ACC112 (cell line): ENCODE measurements at regions not wholly inside any gene's neighbourhood (a gene's known extent, or its start where the extent isn't known, plus 50 kb on each side); places are given as distances from the start of the nearest gene placed in this dataset.

Experiments used
- H2AFZ ChIP-seq: fragments of 200-600 bp; sonication (generic); one replicate; pipeline ENCODE4 v1.6.0; 2017; ENCODE audit warnings: antibody characterized with exemption, low read length; ENCODE audit not compliant: unreplicated experiment
- H3K27ac ChIP-seq: fragments of 200-600 bp; sonication (generic); 2 replicates; pipeline ENCODE4 v1.5.1; 2014; ENCODE audit warnings: low read depth, mild to moderate bottlenecking, antibody characterized with exemption, low read length, moderate library complexity
- H3K27me3 ChIP-seq: fragments of 200-600 bp; sonication (generic); 2 replicates; pipeline ENCODE4 v1.6.1; 2014; ENCODE audit warnings: mild to moderate bottlenecking, antibody characterized with exemption, low read length, moderate library complexity, mixed read lengths; ENCODE audit not compliant: insufficient read depth
- H3K36me3 ChIP-seq: fragments of 200-600 bp; sonication (generic); 2 replicates; pipeline ENCODE4 v1.6.1; 2016; ENCODE audit warnings: mild to moderate bottlenecking, antibody characterized with exemption, low read length, moderate library complexity, mixed read lengths; ENCODE audit not compliant: insufficient read depth
- H3K4me1 ChIP-seq: fragments of 200-600 bp; sonication (generic); one replicate; pipeline ENCODE4 v1.6.1; 2016; ENCODE audit warnings: low read length, mixed read lengths; ENCODE audit not compliant: insufficient read depth, unreplicated experiment, control insufficient read depth
- H3K4me3 ChIP-seq: fragments of 200-600 bp; sonication (generic); 2 replicates; pipeline ENCODE4 v1.5.1; 2014; ENCODE audit warnings: mild to moderate bottlenecking, low read depth, low read length
- H3K79me2 ChIP-seq: fragments of 200-600 bp; sonication (generic); one replicate; pipeline ENCODE4 v1.6.0; 2016; ENCODE audit warnings: low read length; ENCODE audit not compliant: control insufficient read depth, unreplicated experiment, insufficient read depth

GRCh38 chr1:114214016-114214415, 60.3 kb upstream of the SYT6 start:
- no peak overlapping the region for H3K4me3 ChIP-seq
- H3K79me2 ChIP-seq: no peaks in the 10 kb centered on the region
- no peaks in the 10 kb centered on the region for H3K36me3 ChIP-seq
- no peak overlapping the region for H3K27ac ChIP-seq
- H3K4me1 ChIP-seq: peaks cover 6% of the 10 kb centered on the region
- H2AFZ ChIP-seq: no peak overlapping the region
- peaks cover 71% of the 10 kb centered on the region for H3K27me3 ChIP-seq

- H3K27me3 ChIP-seq: peaks cover 91% of the 10 kb centered on the region
- H2AFZ ChIP-seq: no peak overlapping the region
Observed at GRCh38 chr1:114209971-114210370, 56.3 kb upstream of the SYT6 start.

GRCh38 chr1:114208714-114209113, 55.0 kb upstream of the SYT6 start:
- no peaks in the 10 kb centered on the region for H3K4me1 ChIP-seq
- peaks cover 84% of the 10 kb centered on the region for H3K27me3 ChIP-seq
- H3K27ac ChIP-seq: no peak overlapping the region
- no peak overlapping the region for H2AFZ ChIP-seq
- no peaks in the 10 kb centered on the region for H3K79me2 ChIP-seq
- no peak overlapping the region for H3K4me3 ChIP-seq
- no peaks in the 10 kb centered on the region for H3K36me3 ChIP-seq

More at GRCh38 chr1:114209971-114210370, 56.3 kb upstream of the SYT6 start:
- Histone ChIP-seq H3K4me1 (no peaks in the 10 kb centered on the region), H3K79me2 (no peaks in the 10 kb centered on the region), H3K36me3 (no peaks in the 10 kb centered on the region), H3K27ac (no peak overlapping the region), H3K4me3 (no peak overlapping the region)

- H2AFZ ChIP-seq: no peak overlapping the region
- no peaks in the 10 kb centered on the region for H3K36me3 ChIP-seq
- H3K27ac ChIP-seq: no peak overlapping the region
- no peaks in the 10 kb centered on the region for H3K4me1 ChIP-seq
- H3K27me3 ChIP-seq: peaks cover 83% of the 10 kb centered on the region
- H3K79me2 ChIP-seq: no peaks in the 10 kb centered on the region
- no peak overlapping the region for H3K4me3 ChIP-seq
Observed at GRCh38 chr1:114208106-114208505, 54.4 kb upstream of the SYT6 start.

- Histone ChIP-seq H3K27ac (no peak overlapping the region), H3K79me2 (no peaks in the 10 kb centered on the region), H3K4me3 (no peak overlapping the region), H3K4me1 (no peaks in the 10 kb centered on the region), H2AFZ (no peak overlapping the region), H3K36me3 (no peaks in the 10 kb centered on the region), H3K27me3 (peaks cover 82% of the 10 kb centered on the region)
Observed at GRCh38 chr1:114207635-114208034, 54.0 kb upstream of the SYT6 start.

- Histone ChIP-seq H3K4me3 (no peak overlapping the region), H3K27me3 (peaks cover 82% of the 10 kb centered on the region), H3K36me3 (no peaks in the 10 kb centered on the region), H3K27ac (no peak overlapping the region), H2AFZ (no peak overlapping the region), H3K4me1 (no peaks in the 10 kb centered on the region), H3K79me2 (no peaks in the 10 kb centered on the region)
Observed at GRCh38 chr1:114206392-114206791, 52.7 kb upstream of the SYT6 start.

GRCh38 chr1:114203595-114204128, 50.0 kb upstream of the SYT6 start:
- Histone ChIP-seq H3K4me3 (no peak overlapping the region), H3K79me2 (no peaks in the 10 kb centered on the region), H3K36me3 (no peaks in the 10 kb centered on the region), H3K27me3 (peaks cover 82% of the 10 kb centered on the region), H3K27ac (no peak overlapping the region), H2AFZ (no peak overlapping the region), H3K4me1 (no peaks in the 10 kb centered on the region)
